RKO (cell line): ENCODE measurements at regions not wholly inside any gene's neighbourhood (a gene's known extent, or its start where the extent isn't known, plus 50 kb on each side); places are given as distances from the start of the nearest gene placed in this dataset.

Source experiments
- DNase-seq: peaks from one replicate; pipeline ENCODE4 v3.0.0-alpha.2; 2016; ENCODE audit warnings: low spot score

GRCh38 chr3:73954506-73954905 lies 329.8 kb upstream of the PDZRN3 start:
- no peak for DNase-seq

- no peak for DNase-seq
These were observed 328.0 kb upstream of the PDZRN3 start for GRCh38 chr3:73952781-73953180.

GRCh38 chr3:73950865-73951558 lies 326.3 kb upstream of the PDZRN3 start:
- DNase-seq = no peak

- DNase-seq = no peak
These were observed 320.8 kb upstream of the PDZRN3 start for GRCh38 chr3:73945541-73945940.

- DNase-seq = no peak
These were observed 315.2 kb upstream of the PDZRN3 start for GRCh38 chr3:73939985-73940384.

GRCh38 chr3:73933585-73933984 lies 308.8 kb upstream of the PDZRN3 start:
- no peak for DNase-seq

- DNase-seq = no peak
These were observed 302.4 kb upstream of the PDZRN3 start for GRCh38 chr3:73927203-73927570.

- DNase-seq = no peak
These were observed 301.8 kb upstream of the PDZRN3 start for GRCh38 chr3:73926360-73927202.

GRCh38 chr3:73925011-73925410 lies 300.3 kb upstream of the PDZRN3 start:
- DNase-seq = no peak

GRCh38 chr3:73924048-73924447 lies 299.3 kb upstream of the PDZRN3 start:
- no peak for DNase-seq

GRCh38 chr3:73917643-73918042 lies 292.9 kb upstream of the PDZRN3 start:
- no peak for DNase-seq

GRCh38 chr3:73915886-73916285 lies 291.1 kb upstream of the PDZRN3 start:
- DNase-seq = no peak

- DNase-seq = no peak
These were observed 283.5 kb upstream of the PDZRN3 start for GRCh38 chr3:73908218-73908617.

- no peak for DNase-seq
These were observed 276.9 kb upstream of the PDZRN3 start for GRCh38 chr3:73901686-73902085.

GRCh38 chr3:73894474-73895213 lies 269.9 kb upstream of the PDZRN3 start:
- DNase-seq = no peak

- DNase-seq = no peak
These were observed 268.3 kb upstream of the PDZRN3 start for GRCh38 chr3:73893089-73893488.

- no peak for DNase-seq
These were observed 261.1 kb upstream of the PDZRN3 start for GRCh38 chr3:73885862-73886261.

GRCh38 chr3:73884361-73884760 lies 259.6 kb upstream of the PDZRN3 start:
- DNase-seq = no peak

GRCh38 chr3:73883497-73883896 lies 258.8 kb upstream of the PDZRN3 start:
- DNase-seq = no peak

GRCh38 chr3:73874606-73875369 lies 250.0 kb upstream of the PDZRN3 start:
- no peak for DNase-seq

- no peak for DNase-seq
These were observed 249.4 kb upstream of the PDZRN3 start for GRCh38 chr3:73874161-73874560.

GRCh38 chr3:73868688-73869315 lies 244.1 kb upstream of the PDZRN3 start:
- peak; percentile 56 for DNase-seq
